ENCODE measurements at regions not wholly inside any gene's neighbourhood (a gene's known extent, or its start where the extent isn't known, plus 50 kb on each side); places are given as distances from the start of the nearest gene placed in this dataset.

DNA sequence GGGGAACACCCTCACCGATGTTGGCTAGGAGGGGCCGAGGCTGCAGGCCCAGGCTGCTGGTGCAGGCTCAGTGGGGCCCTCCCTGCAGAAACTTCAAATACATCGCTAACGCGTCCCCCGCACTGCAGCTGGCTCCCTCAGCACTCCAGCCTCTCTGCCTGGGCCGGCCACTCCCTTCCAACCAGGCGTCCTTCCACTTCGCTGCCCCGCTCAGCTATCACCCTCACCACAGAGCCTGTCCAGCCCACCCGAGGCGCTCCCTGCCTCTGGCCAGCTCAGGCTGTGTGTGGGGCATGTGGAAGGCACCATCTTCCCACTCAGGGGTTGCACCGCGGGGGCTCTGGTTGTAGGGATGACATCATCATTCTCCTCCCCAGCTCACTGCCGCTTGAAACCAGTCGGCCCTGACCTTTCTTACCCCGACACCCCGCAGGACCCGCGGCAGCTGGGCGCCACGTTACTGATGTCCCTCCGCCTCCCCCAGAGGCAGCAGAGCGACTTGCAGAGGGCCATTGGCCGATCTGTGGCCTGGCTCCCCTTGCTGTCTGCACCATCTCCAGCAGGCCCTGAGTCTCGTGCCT is 199.9 kb upstream of the RTL1 start:
- TF ChIP-seq, protein P1, sequence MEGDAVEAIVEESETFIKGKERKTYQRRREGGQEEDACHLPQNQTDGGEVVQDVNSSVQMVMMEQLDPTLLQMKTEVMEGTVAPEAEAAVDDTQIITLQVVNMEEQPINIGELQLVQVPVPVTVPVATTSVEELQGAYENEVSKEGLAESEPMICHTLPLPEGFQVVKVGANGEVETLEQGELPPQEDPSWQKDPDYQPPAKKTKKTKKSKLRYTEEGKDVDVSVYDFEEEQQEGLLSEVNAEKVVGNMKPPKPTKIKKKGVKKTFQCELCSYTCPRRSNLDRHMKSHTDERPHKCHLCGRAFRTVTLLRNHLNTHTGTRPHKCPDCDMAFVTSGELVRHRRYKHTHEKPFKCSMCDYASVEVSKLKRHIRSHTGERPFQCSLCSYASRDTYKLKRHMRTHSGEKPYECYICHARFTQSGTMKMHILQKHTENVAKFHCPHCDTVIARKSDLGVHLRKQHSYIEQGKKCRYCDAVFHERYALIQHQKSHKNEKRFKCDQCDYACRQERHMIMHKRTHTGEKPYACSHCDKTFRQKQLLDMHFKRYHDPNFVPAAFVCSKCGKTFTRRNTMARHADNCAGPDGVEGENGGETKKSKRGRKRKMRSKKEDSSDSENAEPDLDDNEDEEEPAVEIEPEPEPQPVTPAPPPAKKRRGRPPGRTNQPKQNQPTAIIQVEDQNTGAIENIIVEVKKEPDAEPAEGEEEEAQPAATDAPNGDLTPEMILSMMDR (IDR thresholded peaks at IDR 0.05), result no peak
- TF ChIP-seq POLR2A (IDR thresholded peaks at IDR 0.05), result no peak
- no peak overlapping the region for H3K27ac ChIP-seq

GRCh38 chr14:101104485-101104884 is 201.0 kb upstream of the RTL1 start:
- Histone ChIP-seq H3K4me1 (no peaks in the 10 kb centered on the region), H3K27me3 (no peaks in the 10 kb centered on the region), H3K9me3 (peaks cover 0 to 4% (median 0%) of the 10 kb centered on the region in 4 donors), H3K4me3 (no peak overlapping the region), H3K36me3 (no peaks in the 10 kb centered on the region), H3K27ac (no peak overlapping the region)
- TF ChIP-seq, protein P1 (IDR thresholded peaks at IDR 0.05), result no peak
- TF ChIP-seq POLR2A (IDR thresholded peaks at IDR 0.05), result no peak
- DNase-seq, result peak; percentile 7 to 22 (median 9)

More for the DNA sequence above, 199.9 kb upstream of the RTL1 start:
- no peaks in the 10 kb centered on the region for H3K4me1 ChIP-seq
- no peaks in the 10 kb centered on the region for H3K27me3 ChIP-seq
- H3K36me3 ChIP-seq, result no peaks in the 10 kb centered on the region
- no peak overlapping the region for H3K4me3 ChIP-seq
- peaks cover 0 to 4% (median 0%) of the 10 kb centered on the region in 4 donors for H3K9me3 ChIP-seq
- DNase-seq, result peak; percentile 12 to 30 (median 13)

- Histone ChIP-seq H3K27me3 (no peaks in the 10 kb centered on the region), H3K4me3 (no peak overlapping the region), H3K9me3 (peaks cover 0 to 4% (median 0%) of the 10 kb centered on the region in 4 donors), H3K36me3 (no peaks in the 10 kb centered on the region), H3K4me1 (no peaks in the 10 kb centered on the region), H3K27ac (no peak overlapping the region)
- no peak for TF ChIP-seq POLR2A (IDR thresholded peaks at IDR 0.05)
- TF ChIP-seq, protein P1 (IDR thresholded peaks at IDR 0.05), result no peak
- peak in 1 of 3 donors; percentile 8 for DNase-seq
These were observed 201.5 kb upstream of the RTL1 start for GRCh38 chr14:101105045-101105444.

DNA sequence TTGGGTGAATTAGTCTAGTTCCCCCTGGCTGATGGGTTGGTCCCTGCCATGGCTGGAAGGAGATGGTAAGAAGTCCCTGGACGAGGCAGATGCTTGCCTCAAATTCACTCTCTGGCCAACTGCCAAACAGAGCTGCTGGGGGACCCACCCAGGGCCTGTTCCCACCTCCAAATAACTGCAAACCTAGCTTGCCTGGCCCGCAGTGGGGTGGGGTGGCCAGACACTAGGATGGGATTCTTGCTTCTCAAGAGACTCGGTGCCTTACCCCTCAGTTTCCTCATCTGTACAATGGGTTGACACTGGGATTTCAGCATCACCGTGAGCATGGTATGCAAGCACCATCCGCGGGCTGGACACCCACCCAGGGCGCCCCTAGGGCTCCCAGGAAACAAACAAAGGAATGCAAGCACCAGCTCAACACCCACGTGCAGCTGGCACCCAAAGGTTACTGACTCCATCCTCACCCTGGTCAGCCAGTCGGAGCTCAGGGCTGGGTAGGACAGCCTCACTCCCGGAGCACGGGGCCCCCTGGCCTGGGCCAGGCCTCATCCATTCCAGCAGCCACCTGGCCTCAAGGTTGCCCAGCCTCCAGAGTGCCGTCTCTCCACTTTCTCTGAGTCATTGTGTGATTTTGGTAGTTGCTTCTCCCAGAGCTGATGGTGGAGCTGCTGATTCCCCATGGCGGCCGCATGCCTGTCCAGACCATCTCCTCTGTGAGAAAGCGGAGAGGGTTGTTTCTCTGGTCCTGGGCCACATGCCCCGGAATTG is 205.2 kb upstream of the RTL1 start:
- no peaks in the 10 kb centered on the region for H3K27me3 ChIP-seq
- no peaks in the 10 kb centered on the region for H3K36me3 ChIP-seq
- no peak overlapping the region for H3K4me3 ChIP-seq
- TF ChIP-seq, protein P1 (IDR thresholded peaks at IDR 0.05), result no peak
- H3K27ac ChIP-seq, result no peak overlapping the region
- peak in 1 of 3 donors; percentile 27 for DNase-seq
- no peaks in the 10 kb centered on the region for H3K9me3 ChIP-seq
- H3K4me1 ChIP-seq, result no peaks in the 10 kb centered on the region

GRCh38 chr14:101109347-101109638 is 205.8 kb upstream of the RTL1 start:
- DNase-seq, result peak in 2 of 3 donors; percentile 5 to 6
- Histone ChIP-seq H3K27ac (no peak overlapping the region), H3K9me3 (no peaks in the 10 kb centered on the region), H3K4me1 (no peaks in the 10 kb centered on the region), H3K27me3 (no peaks in the 10 kb centered on the region), H3K36me3 (no peaks in the 10 kb centered on the region), H3K4me3 (no peak overlapping the region)
- TF ChIP-seq POLR2A (IDR thresholded peaks at IDR 0.05), result no peak
- TF ChIP-seq, protein P1 (IDR thresholded peaks at IDR 0.05), result no peak
